Calu3 (cell line): ENCODE measurements at regions not wholly inside any gene's neighbourhood (a gene's known extent, or its start where the extent isn't known, plus 50 kb on each side); places are given as distances from the start of the nearest gene placed in this dataset.

Experiments used
- BruUV-seq: library from RNA; stranded (reverse); fragments of 400-500 nt; replicated peaks from 2 replicates; lab custom pipeline; 2021; lab: Mats Ljungman, UMichigan
- CTCF ChIA-PET: fragments of 300-600 bp; sonication (Branson Sonifier 250); formaldehyde crosslinking; loops from one replicate; lab custom pipeline; 2022; ENCODE audit warnings: antibody characterized with exemption; lab: Charles Lee
- DNase-seq: peaks from one replicate; pipeline ENCODE4 v3.0.0; 2022
- H3K27ac Mint-ChIP-seq: one replicate; pipeline ENCODE4 v1.8.0; 2022; ENCODE audit warnings: mixed read lengths; ENCODE audit not compliant: unreplicated experiment
- H3K27me3 Mint-ChIP-seq: one replicate; pipeline ENCODE4 v1.8.0; 2022; ENCODE audit warnings: mixed read lengths; ENCODE audit not compliant: unreplicated experiment
- H3K36me3 Mint-ChIP-seq: one replicate; pipeline ENCODE4 v1.8.0; 2022; ENCODE audit warnings: mild to moderate bottlenecking, moderate library complexity, mixed read lengths; ENCODE audit not compliant: insufficient read depth, unreplicated experiment
- H3K4me1 Mint-ChIP-seq: one replicate; pipeline ENCODE4 v1.8.0; 2022; ENCODE audit warnings: mild to moderate bottlenecking, low read depth, mixed read lengths; ENCODE audit not compliant: unreplicated experiment
- H3K4me3 Mint-ChIP-seq: one replicate; pipeline ENCODE4 v1.8.0; 2022; ENCODE audit warnings: mild to moderate bottlenecking, low read depth, moderate library complexity, mixed read lengths; ENCODE audit not compliant: unreplicated experiment
- H3K9me3 Mint-ChIP-seq: one replicate; pipeline ENCODE4 v1.8.0; 2022; ENCODE audit warnings: low read depth, mixed read lengths; ENCODE audit not compliant: unreplicated experiment
- CTCF ChIP-seq: fragments of 200-600 bp; IDR thresholded peaks from one replicate; pipeline ENCODE4 v1.8.0; 2022; ENCODE audit warnings: antibody characterized with exemption; ENCODE audit not compliant: unreplicated experiment
- intact Hi-C: fragments of 100-400 bp; cut with micrococcal nuclease; formaldehyde crosslinking; loops from one replicate; pipeline ENCODE4 v1.10.0; 2022; ENCODE audit not compliant: unreplicated experiment

DNA sequence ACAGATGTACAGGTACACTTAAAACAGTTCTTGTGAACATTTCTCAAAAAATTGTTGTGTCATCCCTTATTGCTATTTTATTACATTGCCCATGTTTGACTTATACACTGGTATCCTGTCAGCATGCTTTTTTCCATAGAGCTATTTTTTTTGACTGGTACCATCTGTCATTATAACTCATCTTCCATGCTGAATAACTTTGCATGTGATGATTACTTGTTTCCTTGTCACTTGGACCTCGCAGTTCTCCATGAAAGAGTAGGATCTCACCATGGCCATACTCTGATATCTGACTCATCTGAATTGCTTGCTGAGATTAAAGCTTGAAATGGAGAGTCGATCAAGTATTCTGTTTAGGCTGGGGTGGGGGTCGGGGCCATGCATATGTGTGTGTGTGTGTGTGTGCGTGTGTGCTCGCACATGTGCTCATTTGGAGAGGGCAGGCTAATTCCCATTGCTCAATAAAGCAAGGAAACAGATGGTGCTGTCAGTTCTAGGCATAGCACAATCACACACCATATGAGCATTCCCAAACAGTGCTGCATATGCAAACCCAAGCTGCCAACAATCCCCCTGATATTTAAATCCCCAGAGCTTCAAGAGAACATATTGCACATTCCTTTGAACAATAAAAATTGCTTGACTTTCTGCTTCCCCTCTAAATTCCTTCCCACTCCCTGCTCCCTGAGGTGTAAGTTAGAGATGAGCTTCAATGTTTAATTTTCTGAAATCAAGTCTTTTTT is 62.9 kb downstream of the NHLRC3 start:
- Mint-ChIP-seq H3K27me3 (no peaks in the 10 kb centered on the region), H3K4me3 (no peak overlapping the region), H3K9me3 (no peaks in the 10 kb centered on the region), H3K4me1 (no peaks in the 10 kb centered on the region), H3K27ac (no peak overlapping the region), H3K36me3 (no peaks in the 10 kb centered on the region)
- intact Hi-C loops: no loop called here
- DNase-seq: no peak
- CTCF ChIA-PET: no interaction called here
- TF ChIP-seq CTCF: no peak
- no TSS peak for BruUV-seq

GRCh38 chr13:39102981-39103490 is 64.8 kb downstream of the NHLRC3 start:
- no peak for TF ChIP-seq CTCF
- Mint-ChIP-seq H3K27me3 (no peaks in the 10 kb centered on the region), H3K9me3 (no peaks in the 10 kb centered on the region), H3K4me1 (no peaks in the 10 kb centered on the region), H3K36me3 (no peaks in the 10 kb centered on the region), H3K4me3 (no peak overlapping the region), H3K27ac (no peak overlapping the region)
- CTCF ChIA-PET: no interaction called here
- no TSS peak for BruUV-seq
- intact Hi-C loops: no loop called here
- no peak for DNase-seq

GRCh38 chr13:39105110-39105509 is 66.9 kb downstream of the NHLRC3 start:
- Mint-ChIP-seq H3K4me3 (no peak overlapping the region), H3K36me3 (no peaks in the 10 kb centered on the region), H3K27me3 (peaks cover under 1% of the 10 kb centered on the region), H3K9me3 (no peaks in the 10 kb centered on the region), H3K4me1 (no peaks in the 10 kb centered on the region), H3K27ac (no peak overlapping the region)
- no peak for TF ChIP-seq CTCF
- intact Hi-C loops: no loop called here
- no TSS peak for BruUV-seq
- DNase-seq: no peak
- CTCF ChIA-PET: no interaction called here

DNA sequence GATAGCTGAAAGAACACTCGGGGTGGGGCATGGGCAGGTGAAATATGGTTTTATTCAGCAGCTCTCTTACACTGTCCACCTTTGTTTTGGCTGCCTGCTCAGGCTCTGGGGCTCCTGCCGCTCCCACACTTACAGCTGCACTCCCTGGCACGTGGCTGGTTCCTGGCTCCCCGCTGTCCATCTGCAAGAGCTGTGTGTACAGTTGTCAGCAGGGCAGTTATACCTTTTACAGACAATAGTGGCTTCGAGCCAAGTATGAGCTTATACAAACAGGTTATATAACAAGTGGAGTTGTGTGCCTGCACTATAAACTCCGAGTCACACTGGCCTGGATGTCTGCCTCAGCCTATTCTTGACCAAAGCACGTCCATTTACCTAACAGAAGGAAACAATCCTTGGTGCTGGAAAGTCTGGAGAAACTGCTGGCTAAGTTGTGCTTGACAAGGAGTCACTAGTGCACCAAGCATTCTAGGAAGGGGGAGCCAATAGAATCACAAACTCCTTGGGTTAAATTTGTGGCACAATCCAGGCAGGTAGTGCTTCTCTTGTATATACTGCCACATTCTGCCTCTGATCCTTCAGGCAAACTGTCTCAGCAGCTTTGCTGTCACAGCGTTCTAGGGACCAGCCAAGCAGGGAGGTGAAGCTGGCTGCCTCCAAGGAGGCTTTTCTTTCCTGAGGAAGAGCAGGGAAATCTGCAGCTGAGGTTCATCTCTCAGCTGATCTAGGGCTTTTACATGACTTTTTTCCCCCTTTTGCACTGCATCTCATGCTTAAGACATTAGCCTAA is 68.2 kb downstream of the NHLRC3 start:
- H3K27ac Mint-ChIP-seq: no peak overlapping the region
- H3K4me1 Mint-ChIP-seq: no peaks in the 10 kb centered on the region
- no peaks in the 10 kb centered on the region for H3K9me3 Mint-ChIP-seq
- DNase-seq: no peak
- peaks cover 14% of the 10 kb centered on the region for H3K27me3 Mint-ChIP-seq
- CTCF ChIA-PET: no interaction called here
- BruUV-seq: no TSS peak
- no peak for TF ChIP-seq CTCF
- intact Hi-C loops: no loop called here
- H3K4me3 Mint-ChIP-seq: no peak overlapping the region
- no peaks in the 10 kb centered on the region for H3K36me3 Mint-ChIP-seq
